ENCODE measurements at regions not wholly inside any gene's neighbourhood (a gene's known extent, or its start where the extent isn't known, plus 50 kb on each side); places are given as distances from the start of the nearest gene placed in this dataset.

DNA sequence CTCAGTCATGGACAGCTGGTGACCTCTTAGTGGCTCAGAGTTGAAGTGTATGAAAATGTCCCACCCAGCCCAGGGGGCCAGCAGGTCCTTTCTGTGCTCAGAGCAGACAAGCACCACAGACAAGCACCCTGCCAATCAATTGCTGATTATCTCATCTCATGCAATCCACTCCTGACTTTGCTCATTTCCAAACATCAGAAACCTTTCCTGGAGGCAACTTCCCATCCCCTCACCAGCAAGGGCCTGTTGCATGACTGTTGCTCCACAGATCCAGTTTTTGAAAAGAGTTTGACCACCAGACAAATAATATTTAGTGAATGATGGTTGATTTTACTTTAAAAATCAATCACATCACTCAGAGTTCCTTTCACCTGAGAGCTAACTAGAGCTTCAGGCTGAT lies 397.3 kb upstream of the KLF4 start:
- DNase-seq, result no peak

DNA sequence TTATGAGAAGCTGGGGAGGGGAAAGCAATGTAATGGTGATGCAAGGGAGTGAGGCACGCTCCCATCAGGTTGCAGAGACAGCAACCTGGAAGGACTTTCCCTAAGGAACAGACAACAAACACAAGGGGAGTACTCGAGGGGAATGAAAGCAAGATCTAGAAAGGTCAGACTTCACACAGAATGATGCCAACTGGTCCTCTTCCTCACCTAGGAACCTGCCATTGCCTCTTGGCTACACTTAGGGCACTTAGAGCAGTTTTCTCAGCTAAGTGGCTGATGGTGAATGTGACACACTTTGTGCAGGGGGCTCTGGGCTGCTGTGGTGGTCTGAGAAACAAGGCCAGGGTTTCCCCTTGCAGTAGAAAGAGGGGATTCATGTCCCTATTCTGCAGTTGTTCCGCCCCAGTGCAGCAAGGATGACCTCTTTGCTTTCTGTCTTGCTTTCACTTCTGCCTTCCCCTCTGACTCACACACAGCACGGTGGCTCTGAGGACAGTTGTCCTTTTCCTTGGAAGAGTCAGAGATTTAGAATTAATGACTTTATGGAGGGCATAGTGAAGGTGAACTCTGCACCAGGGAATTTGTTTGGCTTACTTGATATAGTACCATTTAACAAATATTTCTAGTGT lies 394.0 kb upstream of the KLF4 start:
- DNase-seq, result no peak

DNA sequence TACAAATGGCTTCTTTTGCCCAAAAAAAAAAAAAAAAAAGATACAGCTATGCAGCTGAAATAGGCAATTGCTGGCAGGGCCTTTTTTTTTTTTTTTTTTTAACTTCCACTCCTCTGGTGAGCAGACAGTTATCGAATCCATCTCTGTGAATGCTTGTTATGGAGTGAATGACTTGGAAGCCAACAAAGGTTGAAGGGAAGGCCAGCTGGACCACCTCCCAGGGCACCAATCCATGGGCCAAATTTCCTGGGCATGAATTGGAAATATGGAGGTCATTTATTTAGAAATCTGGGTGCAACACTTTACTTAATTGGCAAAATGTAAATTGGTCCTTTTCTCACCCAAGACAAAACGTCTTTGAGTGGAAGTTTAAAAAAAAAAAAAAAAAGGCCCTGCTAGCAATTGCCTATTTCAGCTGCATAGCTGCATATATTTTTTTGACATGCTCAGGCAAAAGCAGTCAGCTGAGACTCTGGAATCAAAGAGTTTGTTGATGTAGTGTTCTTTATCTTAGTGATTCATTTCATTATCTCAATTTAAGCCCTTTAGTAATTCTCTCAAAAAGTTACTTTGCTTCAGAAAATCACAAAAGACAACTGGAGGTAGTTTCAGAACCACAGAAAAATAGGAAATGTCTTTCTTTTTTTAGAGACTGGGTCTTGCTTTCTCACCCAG lies 392.2 kb upstream of the KLF4 start:
- DNase-seq, result no peak

DNA sequence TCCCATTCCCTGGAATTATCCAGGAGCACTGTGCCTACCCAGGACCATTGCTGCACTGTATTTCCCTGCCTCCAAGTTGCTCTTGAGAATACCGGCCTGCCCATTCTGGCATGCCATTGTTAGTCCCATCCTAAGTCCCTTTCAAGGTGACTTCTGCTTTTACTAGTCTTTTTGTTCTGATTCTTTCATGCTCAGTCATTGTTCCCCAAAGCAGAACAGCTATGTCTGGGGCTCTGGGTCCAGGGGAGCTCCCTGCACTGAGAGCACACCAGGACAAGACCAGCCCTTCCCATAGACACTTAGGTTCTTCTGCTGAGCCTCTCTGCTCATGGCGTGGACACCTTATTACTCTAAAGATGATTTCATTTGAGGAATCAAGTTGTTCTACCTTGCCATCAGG lies 388.9 kb upstream of the KLF4 start:
- no peak for DNase-seq

DNA sequence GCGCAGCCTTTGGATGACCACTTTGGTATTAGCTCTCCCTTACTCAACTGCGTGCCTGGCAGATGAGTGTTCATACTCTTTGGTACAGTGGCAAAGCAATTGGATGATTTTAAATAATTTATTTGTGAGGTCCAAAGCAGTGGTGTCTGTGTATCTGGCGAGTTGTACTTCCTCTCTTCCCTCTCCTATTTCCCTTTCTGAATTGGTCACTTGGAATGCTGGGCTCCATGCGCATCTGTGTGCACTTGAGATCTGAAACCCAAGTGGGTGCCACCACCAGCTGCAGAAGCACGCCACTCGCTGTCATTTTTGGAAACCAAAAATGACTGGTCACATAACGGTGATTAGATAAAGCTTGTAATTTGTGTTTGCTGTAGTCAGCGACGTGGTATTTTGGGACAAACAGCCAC lies 386.0 kb upstream of the KLF4 start:
- peak; percentile 47 for DNase-seq

DNA sequence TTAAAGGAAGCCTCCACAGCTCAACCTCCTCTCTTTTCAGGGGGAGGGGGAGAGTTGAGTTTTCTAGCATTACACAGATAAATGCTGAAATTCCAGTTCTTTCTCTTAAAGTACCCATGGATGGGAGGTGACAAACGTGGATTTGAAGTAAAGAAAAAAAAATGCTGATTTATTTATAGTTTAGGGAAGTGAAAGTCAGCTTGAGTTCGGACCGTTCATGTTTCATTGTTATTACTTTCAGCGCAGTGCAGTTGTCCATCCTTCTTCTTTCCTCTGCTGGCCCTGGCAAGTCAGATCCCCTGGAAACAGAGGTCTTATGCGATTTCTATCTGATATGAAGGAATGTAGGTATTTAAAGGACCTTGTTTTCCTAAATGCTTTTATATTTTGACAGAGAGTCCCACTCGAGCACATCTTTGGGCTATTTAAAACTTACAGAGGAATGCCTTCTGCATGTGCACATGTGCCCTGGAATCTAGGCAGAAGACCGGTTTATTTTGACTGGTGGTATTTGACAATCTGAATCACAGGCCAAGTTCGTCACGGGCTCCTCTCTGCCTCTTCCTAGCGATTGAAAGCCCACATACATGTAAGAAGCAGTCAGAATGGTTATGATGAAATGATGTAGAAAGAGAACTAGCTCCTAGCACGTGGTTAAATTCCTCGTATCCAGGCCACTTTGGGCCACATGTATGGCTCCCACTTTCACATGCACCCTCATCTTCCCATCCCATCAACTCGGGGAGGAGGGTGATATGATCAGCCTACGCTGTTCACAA lies 385.2 kb upstream of the KLF4 start:
- DNase-seq, result no peak

DNA sequence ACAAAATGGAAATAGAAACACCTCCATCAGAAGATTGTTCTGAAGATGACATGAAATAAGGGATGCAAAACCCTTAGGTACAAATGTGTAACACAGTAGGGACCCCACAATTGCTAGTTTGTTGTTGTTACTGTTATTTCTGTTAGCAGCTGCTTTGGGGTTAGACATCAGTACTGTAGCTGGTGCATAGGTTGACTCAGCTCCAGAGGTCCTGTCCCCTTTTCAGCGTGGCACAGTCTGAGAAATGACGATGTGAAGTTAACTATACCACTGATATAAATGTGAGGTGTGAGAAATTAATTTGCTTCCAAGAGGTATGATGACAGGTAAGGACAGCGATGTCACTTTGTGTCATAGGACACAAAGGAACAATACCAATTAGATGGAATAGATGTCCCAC lies 384.6 kb upstream of the KLF4 start:
- no peak for DNase-seq

DNA sequence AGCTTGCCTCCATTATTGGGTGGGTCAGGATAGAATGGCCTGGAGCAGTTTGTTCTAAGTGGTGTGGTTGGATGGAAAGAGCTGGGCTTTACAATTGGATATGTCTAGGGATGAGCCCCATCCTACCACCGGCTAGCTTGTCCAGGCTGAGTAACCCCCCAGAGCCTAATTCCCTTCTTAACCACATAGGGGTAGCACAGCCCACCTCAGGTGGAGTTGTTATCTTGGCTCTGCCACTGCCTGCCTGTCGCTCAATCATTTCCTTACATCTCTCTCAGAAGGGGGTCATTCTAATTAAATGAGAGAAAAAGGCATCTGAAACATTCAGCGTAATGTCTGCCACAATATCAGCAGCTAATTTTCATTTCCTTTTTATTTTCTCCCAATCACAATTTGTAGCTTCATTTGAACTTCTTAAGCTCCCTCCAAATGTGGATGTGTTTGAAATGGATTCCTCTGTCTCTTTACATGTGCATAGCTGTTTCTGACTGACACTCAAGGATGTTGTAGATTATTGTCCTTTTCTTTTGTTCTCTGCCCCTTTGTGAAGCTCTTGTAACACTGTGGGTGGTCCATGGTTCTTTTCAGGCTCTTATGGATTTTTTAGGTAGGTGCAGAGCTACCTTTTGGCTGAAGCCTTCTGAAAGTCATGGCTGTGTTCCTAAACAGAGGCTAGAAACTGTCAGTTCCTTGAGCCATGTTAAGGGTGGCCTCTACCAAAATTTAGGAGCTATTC lies 383.1 kb upstream of the KLF4 start:
- DNase-seq, result no peak

DNA sequence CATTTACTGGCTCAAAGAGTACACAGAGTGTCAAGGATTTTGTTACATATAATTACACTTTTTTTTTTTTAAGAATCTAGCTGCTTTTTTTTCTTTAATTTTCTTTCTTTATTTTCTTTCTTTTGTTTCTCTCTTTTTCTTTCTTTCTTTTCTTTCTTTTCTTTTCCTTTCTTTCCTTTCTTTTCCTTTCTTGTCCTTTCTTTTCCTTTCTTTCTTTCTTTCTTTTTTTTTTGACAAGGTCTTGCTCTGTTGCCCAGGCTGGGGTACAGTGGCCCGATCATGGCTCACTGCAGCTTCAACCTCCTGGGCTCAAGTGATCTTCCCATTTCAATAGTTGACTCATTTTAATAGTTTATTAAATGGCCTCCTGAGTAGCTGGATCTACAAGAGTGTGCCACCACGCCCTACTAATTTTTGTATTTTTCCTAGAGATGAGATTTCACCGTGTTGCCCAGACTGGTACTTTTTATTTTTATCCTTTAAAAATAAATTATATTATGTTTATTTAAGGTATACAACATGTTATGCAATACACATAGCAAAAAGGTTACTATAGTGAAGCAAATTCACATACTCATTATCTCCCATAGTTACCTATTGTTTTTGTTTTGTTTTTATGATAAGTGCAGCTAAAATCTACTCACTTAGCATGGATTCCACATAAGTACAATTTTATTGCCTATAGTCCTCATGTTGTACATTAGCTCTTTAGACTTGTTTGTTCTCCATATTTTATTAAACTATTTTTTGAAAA lies 381.5 kb upstream of the KLF4 start:
- DNase-seq, result no peak

DNA sequence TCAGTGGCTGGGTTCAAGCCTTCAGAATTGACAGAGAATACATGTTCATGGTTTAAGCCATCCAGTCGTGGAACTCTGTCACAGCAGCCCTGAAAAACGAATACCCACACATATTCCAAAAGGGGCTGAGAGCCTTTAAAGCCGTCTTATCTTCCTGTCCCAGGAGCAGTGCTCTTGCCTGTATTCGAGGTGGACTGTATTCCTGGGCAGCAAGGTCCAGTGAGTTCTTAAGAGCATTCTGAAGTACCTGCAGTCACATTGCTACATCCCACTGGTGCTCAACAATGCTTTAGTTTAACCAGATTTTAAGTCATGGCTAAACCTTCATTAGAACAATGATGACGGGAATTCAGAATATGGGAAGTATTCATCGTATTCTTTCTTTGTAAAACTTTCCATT lies 380.7 kb upstream of the KLF4 start:
- no peak for DNase-seq

DNA sequence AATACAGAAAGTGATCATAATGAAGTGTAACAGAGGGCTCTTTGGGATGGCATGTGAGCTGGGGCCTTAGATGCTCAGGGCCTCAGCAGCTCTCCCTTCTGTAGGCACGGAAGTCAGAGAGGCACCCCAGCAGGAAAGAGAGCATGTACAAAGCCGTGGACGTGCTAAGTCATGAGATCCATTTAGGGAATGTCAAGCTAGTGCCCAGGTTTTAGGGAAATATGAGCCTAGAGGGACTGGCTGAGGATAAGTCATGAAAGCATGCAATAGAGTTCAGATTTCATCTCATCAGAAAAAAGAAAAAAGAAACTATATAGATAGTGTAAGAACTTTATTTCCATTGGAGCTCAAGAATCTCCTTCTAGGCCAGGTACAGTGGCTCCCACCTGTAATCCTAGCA lies 379.5 kb upstream of the KLF4 start:
- no peak for DNase-seq

DNA sequence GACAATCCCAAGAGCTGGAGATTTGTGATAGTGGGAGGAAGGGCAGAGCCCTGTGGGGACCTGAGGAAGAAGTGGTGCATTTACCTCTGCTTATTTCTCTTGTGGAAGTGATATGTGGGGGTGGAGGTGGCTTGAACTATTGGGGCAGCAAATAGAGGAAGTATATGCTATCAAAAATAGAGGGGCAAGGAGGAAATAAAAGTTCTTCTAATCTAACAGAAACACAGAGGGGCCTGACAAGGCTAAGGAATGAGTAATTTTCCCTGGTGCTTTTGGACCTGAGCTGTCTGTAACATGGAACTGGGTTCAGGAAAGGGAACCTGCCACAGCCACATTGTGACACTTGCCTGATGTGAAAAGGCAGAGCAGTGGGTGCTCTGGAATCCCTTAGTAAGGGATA lies 378.6 kb upstream of the KLF4 start:
- DNase-seq, result no peak

DNA sequence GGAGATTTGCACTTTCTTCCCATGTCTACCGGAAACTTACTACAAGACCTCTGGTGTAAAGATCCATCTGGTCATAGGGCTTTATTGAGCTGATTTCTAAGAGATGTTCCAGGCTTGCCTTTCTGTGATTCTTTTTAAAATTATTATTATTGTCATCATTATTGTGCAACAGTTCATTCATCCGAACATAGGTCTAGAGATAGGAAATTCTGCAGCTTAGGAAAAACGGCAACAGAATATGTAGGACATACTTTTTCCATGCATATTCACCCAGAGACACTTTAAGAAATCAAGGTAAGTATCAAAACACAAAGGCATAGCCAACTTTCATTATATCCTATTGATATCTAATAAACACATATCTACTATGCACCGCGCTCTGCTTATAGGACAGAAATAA lies 378.2 kb upstream of the KLF4 start:
- DNase-seq, result no peak

DNA sequence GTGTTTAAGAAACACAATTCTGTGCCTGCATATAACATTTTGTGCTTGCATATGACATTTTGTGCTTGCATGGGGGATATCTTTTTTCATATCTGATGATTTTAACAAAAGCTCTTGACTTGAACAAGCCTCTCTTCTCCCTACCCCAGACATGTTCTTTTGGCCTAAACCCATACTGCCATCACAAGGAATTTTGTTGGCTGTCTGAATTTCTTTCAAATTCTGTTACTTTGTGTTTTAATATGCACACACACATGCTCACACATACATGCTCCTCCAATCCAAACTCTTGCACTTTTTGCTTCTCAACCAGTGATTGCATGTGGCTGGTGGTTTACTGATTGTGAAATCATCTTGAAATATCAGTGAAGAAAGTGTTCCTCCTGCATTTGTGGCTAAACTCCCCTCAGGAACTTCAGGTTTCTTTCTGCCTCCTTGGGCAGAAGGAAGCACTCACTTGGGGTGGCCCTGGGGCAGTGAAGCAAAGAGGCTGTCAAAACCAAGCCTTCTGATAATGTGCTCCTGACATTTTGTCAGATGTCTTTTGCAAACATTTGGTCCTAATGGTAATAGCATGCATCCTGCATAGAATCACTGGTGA lies 377.2 kb upstream of the KLF4 start:
- DNase-seq, result no peak

DNA sequence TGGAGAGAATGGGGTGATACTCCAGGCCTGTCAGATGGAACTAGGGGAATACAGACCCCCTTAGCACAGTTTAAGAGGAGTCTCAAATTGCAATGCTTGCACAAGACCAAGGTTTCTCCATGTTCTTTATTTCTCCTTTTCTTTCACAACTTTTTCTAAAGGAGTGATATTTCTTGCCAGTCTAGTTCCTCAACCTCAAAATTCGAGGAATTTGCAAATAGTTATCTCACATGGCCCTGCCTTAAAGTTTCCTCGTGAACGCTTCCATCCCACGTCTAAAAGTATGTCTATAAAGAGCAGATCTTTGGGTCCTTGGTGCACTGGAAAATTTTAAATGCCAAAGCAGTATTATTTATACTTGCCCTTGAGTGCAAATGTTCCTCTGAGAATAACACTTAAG lies 373.8 kb upstream of the KLF4 start:
- no peak for DNase-seq

DNA sequence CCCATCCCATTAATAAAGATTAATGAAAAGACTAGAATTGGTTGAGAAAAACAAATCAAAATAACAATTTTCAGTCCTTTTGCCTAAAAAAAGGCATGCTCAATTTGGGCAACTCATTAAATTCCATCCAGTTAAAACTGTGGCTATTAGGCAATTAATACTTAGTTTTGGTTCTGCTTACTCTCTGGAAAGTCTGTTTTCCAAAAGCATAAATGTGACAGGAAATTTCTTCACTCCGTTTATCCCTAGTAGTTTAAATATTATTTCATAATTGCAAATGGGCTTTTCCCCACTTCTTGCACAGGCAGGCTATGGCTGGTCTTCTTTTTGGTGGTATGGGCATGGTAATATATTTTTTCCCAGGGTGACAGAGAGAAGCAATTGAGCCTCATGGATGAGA lies 373.3 kb upstream of the KLF4 start:
- DNase-seq, result no peak

DNA sequence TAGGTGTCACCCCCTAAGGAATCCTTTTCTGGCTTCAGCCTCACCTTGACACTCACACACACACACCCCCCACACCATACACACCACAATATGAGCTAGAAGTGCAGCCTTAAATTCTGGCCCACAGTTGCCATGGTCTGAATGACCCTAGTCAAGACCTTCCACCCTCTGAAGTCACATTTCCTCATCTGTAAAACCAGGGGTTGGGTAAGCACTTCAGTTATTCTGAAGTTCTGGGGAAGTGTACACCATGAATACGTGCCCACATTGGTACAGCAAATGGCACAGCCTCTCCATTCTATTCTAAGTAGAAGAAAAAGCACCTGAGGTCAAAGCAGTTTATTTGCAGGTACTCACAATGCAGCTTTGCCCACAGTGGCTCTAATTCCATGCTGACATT lies 372.8 kb upstream of the KLF4 start:
- no peak for DNase-seq

DNA sequence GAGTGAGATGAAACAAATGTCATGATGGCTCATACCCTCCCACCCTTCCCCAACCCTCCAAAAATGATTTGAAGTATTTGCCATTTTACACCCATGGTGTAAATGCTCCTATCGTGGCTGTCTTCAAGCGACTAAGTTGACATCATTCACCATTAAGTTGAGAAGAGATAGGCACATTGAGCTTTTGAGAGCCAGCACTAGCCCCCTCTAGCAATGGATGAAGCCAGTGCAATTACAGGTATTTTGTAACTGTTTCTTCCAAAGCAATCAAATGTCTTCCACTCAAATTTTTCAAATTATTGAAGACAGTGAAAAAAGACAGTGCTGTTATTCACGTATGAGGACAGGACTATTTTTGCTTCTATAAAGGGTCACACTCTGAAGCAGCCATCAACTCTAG lies 371.5 kb upstream of the KLF4 start:
- no peak for DNase-seq

DNA sequence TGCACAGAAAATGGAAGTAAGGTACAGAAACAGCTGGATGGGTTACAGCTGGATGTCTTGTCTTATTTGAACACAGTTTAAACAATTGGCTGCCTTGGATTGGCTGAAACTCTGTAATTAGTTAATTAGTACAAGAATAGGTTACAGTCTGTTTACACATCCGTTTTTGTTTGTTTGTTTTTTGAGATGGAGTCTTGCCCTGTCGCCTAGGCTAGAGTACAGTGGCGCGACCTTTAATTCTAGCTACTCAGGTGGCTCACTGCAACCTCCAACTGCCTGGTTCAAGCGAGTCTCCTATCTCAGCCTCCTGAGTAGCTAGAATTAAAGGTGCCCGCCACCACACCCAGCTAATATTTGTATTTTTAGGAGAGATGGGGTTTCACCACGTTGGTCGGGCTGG lies 368.7 kb upstream of the KLF4 start:
- no peak for DNase-seq

DNA sequence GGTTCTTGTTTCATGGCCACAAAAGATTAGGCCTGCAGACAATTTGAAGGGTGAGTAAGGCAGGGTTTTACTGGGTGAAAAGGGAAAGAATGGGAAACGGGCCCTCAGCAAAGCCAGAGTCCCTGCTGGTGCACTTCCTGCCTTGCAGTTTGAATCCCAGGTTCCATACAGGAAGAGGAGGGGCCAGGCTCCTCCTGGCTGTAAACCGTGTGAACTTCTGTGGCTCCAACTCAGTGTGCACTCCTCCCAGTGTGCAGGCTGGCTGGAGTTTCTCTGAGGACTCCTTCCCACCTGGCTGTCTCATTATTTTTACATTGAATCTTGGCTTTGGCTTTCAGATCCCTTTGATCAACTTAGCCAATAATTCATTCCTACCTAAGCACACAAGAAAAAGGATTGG lies 367.1 kb upstream of the KLF4 start:
- no peak for DNase-seq

DNA sequence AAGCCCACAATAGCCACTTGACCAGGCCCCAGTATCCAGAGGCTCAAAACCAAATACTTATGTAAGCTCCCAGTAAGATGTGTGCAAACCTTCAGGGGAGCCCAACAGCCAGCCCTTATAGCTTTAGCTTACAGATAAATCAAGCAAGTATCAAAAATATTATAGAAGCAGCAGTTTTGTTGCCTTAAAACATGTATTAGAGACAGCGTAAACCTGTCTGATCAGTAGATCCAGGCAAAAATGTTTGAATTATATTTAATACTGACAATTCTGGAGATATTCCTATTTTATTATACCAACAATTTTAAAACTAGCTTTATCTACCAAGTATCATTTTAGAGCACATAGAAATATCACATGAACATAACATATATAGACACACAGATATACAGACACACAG lies 365.6 kb upstream of the KLF4 start:
- DNase-seq, result no peak

DNA sequence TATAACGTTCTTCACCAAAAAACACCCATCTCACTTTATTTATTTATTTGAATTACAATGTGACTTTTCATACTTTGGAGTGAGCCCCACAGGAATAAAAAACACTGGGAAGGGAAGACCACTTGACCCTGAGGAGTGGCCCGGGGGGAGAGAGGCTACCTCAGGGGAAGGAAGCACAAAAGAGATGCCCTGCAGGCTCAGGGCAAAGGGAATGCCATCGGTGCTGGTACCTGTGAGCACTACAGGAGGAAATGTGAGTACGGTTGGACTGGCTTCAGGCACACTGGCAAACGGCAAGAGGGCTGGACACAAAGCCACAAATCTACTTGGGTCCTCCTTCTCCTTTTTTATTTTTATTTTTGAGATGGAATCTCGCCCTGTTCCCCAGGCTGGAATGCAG lies 363.9 kb upstream of the KLF4 start:
- no peak for DNase-seq

DNA sequence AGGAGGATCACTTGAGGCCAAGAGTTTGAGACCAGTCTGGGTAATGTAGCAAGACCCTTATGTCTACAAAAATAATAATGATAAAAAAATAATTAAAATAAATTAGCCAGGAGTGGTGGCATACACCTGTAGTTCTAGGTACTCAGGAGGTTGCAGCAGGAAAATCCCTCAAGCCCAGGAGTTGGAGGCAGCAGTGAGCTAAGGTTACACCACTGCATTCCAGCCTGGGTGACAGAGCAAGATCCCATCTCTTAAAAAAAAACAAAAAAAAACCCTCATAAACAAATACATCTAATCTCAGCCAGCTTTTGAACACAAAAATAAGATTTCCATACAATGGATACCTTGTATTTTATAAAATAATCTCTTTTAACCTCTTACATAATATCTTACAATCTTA lies 363.3 kb upstream of the KLF4 start:
- DNase-seq, result no peak
